ENCODE measurements at regions not wholly inside any gene's neighbourhood (a gene's known extent, or its start where the extent isn't known, plus 50 kb on each side); places are given as distances from the start of the nearest gene placed in this dataset.
A peak's percentile ranks its signal among the peaks of the same experiment; 100 is the strongest.

- DNase-seq = peak; percentile 96
Measured at GRCh38 chr12:77392467-77393088, 327.2 kb upstream of the E2F7 start.

- DNase-seq = no peak
Measured at GRCh38 chr12:77388445-77389265, 323.3 kb upstream of the E2F7 start.

GRCh38 chr12:77387671-77388070 lies 322.3 kb upstream of the E2F7 start:
- no peak for DNase-seq

GRCh38 chr12:77387214-77387613 lies 321.8 kb upstream of the E2F7 start:
- no peak for DNase-seq

- DNase-seq = no peak
Measured at GRCh38 chr12:77384941-77385340, 319.6 kb upstream of the E2F7 start.

- no peak for DNase-seq
Measured at GRCh38 chr12:77382096-77382742, 316.9 kb upstream of the E2F7 start.

GRCh38 chr12:77377622-77378021 lies 312.3 kb upstream of the E2F7 start:
- DNase-seq = no peak

GRCh38 chr12:77377116-77377515 lies 311.7 kb upstream of the E2F7 start:
- no peak for DNase-seq

GRCh38 chr12:77374673-77375072 lies 309.3 kb upstream of the E2F7 start:
- DNase-seq = no peak

- DNase-seq = no peak
Measured at GRCh38 chr12:77372494-77372893, 307.1 kb upstream of the E2F7 start.

GRCh38 chr12:77372026-77372425 lies 306.7 kb upstream of the E2F7 start:
- DNase-seq = no peak

- no peak for DNase-seq
Measured at GRCh38 chr12:77368379-77368778, 303.0 kb upstream of the E2F7 start.

- DNase-seq = no peak
Measured at GRCh38 chr12:77366616-77367015, 301.2 kb upstream of the E2F7 start.

- no peak for DNase-seq
Measured at GRCh38 chr12:77364400-77364799, 299.0 kb upstream of the E2F7 start.

GRCh38 chr12:77362509-77363210 lies 297.3 kb upstream of the E2F7 start:
- no peak for DNase-seq

GRCh38 chr12:77357655-77358054 lies 292.3 kb upstream of the E2F7 start:
- no peak for DNase-seq

GRCh38 chr12:77354766-77355362 lies 289.5 kb upstream of the E2F7 start:
- no peak for DNase-seq

GRCh38 chr12:77352946-77353345 lies 287.6 kb upstream of the E2F7 start:
- no peak for DNase-seq

GRCh38 chr12:77351860-77352259 lies 286.5 kb upstream of the E2F7 start:
- DNase-seq = no peak

- DNase-seq = no peak
Measured at GRCh38 chr12:77349689-77350370, 284.5 kb upstream of the E2F7 start.

GRCh38 chr12:77347017-77347416 lies 281.6 kb upstream of the E2F7 start:
- no peak for DNase-seq

- DNase-seq = no peak
Measured at GRCh38 chr12:77345336-77345735, 280.0 kb upstream of the E2F7 start.
